Prostate gland (tissue), 2 donors: ENCODE measurements at regions not wholly inside any gene's neighbourhood (a gene's known extent, or its start where the extent isn't known, plus 50 kb on each side); places are given as distances from the start of the nearest gene placed in this dataset.

Experiments used
- DNase-seq: peaks from one replicate; pipeline ENCODE4 v3.0.0-alpha.2; 2019; ENCODE audit warnings: low spot score
- H3K27ac ChIP-seq, 2 donors: fragments of 200-600 bp; sonication (generic); 2 replicates each; pipeline ENCODE4 v1.5.1; 2017 to 2019
- H3K27me3 ChIP-seq: fragments of 200-600 bp; sonication (generic); replicated peaks from 2 replicates; pipeline ENCODE4 v1.5.1; 2019; ENCODE audit not compliant: insufficient read depth
- H3K36me3 ChIP-seq, 2 donors: fragments of 200-600 bp; sonication (generic); 1 replicate in 1 of 2; 2 replicates in 1 of 2; pipeline versions ENCODE4 v1.5.1 to v1.8.1; 2017 to 2019
- H3K4me1 ChIP-seq: fragments of 200-600 bp; sonication (generic); replicated peaks from 2 replicates; pipeline ENCODE4 v1.5.1; 2019
- H3K4me3 ChIP-seq, 2 donors: fragments of 200-600 bp; sonication (generic); 2 replicates each; pipeline ENCODE4 v1.5.1; 2017 to 2019
- H3K9me3 ChIP-seq: fragments of 200-600 bp; sonication (generic); 2 replicates; pipeline ENCODE4 v1.5.1; 2017
- CTCF ChIP-seq, 4 experiments: fragments of 200-600 bp in 2 of 4; fragments of 450-650 bp in 2 of 4; sonication (generic) in 2 of 4; IDR thresholded peaks; 1 replicate in 3 of 4; 2 replicates in 1 of 4; pipeline ENCODE4 v1.5.1; 2016 to 2019; ENCODE audit warnings: antibody characterized with exemption in 4 of 4, mild to moderate bottlenecking in 2 of 4, moderate library complexity in 2 of 4
- POLR2A ChIP-seq: fragments of 450-650 bp; IDR thresholded peaks from one replicate; pipeline ENCODE4 v1.6.1; 2016; ENCODE audit warnings: antibody characterized with exemption, mild to moderate bottlenecking
- POLR2AphosphoS5 ChIP-seq: sonication (generic); formaldehyde crosslinking; IDR thresholded peaks from one replicate; pipeline ENCODE4 v1.6.1; 2017; ENCODE audit warnings: antibody characterized with exemption
- WGBS: methylation state at CpG from one replicate; pipeline ENCODE4 v1.1.5; 2018; 5-methylcytosine and 5-hydroxymethylcytosine counted together
- intact Hi-C: fragments of 100-400 bp; cut with DNase I; formaldehyde crosslinking; loops from one replicate; pipeline ENCODE4 v1.14.2; 2022

GRCh38 chr6:88366672-88367071 is 200.5 kb upstream of the CNR1 start:
- H3K36me3 ChIP-seq = no peaks in the 10 kb centered on the region
- 76% methylated on average over 2 of the region's 2 CpGs for WGBS
- TF ChIP-seq POLR2AphosphoS5 = no peak
- TF ChIP-seq CTCF (IDR thresholded peaks at IDR 0.05) = no peak
- H3K27ac ChIP-seq = no peak overlapping the region
- no peak for DNase-seq
- intact Hi-C loops = no loop called here
- no peak overlapping the region for H3K4me3 ChIP-seq
- H3K4me1 ChIP-seq = no peaks in the 10 kb centered on the region
- no peaks in the 10 kb centered on the region for H3K9me3 ChIP-seq
- H3K27me3 ChIP-seq = no peaks in the 10 kb centered on the region

GRCh38 chr6:88365656-88366055 is 199.5 kb upstream of the CNR1 start:
- Histone ChIP-seq H3K4me3 (no peak overlapping the region), H3K27me3 (no peaks in the 10 kb centered on the region), H3K4me1 (no peaks in the 10 kb centered on the region), H3K9me3 (no peaks in the 10 kb centered on the region), H3K27ac (no peak overlapping the region), H3K36me3 (no peaks in the 10 kb centered on the region)
- intact Hi-C loops = no loop called here
- no peak for DNase-seq
- TF ChIP-seq POLR2A (no peak), POLR2AphosphoS5 (no peak), CTCF (IDR thresholded peaks at IDR 0.05) (no peak)
- WGBS = 40% methylated on average over 2 of the region's 2 CpGs

- Histone ChIP-seq H3K9me3 (no peaks in the 10 kb centered on the region), H3K36me3 (no peaks in the 10 kb centered on the region), H3K4me3 (no peak overlapping the region), H3K27me3 (no peaks in the 10 kb centered on the region), H3K27ac (no peak overlapping the region), H3K4me1 (no peaks in the 10 kb centered on the region)
- intact Hi-C loops = no loop called here
- TF ChIP-seq POLR2AphosphoS5 = no peak
- TF ChIP-seq POLR2A = no peak
- TF ChIP-seq CTCF (IDR thresholded peaks at IDR 0.05) = no peak
- WGBS = 50% methylated on average over 2 of the region's 2 CpGs
- no peak for DNase-seq
Observed at GRCh38 chr6:88365230-88365629, 199.1 kb upstream of the CNR1 start.

- Histone ChIP-seq H3K27me3 (no peaks in the 10 kb centered on the region), H3K4me3 (no peak overlapping the region), H3K27ac (no peak overlapping the region), H3K36me3 (no peaks in the 10 kb centered on the region), H3K4me1 (no peaks in the 10 kb centered on the region), H3K9me3 (no peaks in the 10 kb centered on the region)
- TF ChIP-seq POLR2AphosphoS5 = no peak
- WGBS = 93% methylated on average over 4 of the region's 4 CpGs
- intact Hi-C loops = no loop called here
- DNase-seq = no peak
Observed at GRCh38 chr6:88361754-88362153, 195.6 kb upstream of the CNR1 start.

- Histone ChIP-seq H3K36me3 (no peaks in the 10 kb centered on the region), H3K9me3 (no peaks in the 10 kb centered on the region), H3K27ac (no peak overlapping the region), H3K4me1 (no peaks in the 10 kb centered on the region), H3K4me3 (no peak overlapping the region), H3K27me3 (no peaks in the 10 kb centered on the region)
- intact Hi-C loops = no loop called here
- WGBS = 83% methylated on average over 3 of the region's 3 CpGs
- DNase-seq = no peak
- TF ChIP-seq POLR2A (no peak), POLR2AphosphoS5 (no peak), CTCF (IDR thresholded peaks at IDR 0.05) (no peak)
Observed at GRCh38 chr6:88361298-88361697, 195.2 kb upstream of the CNR1 start.
